Panc1 (cell line): ENCODE measurements at regions not wholly inside any gene's neighbourhood (a gene's known extent, or its start where the extent isn't known, plus 50 kb on each side); places are given as distances from the start of the nearest gene placed in this dataset.

ENCODE experiments used
- CTCF ChIP-seq: fragments of 450-650 bp; IDR thresholded peaks from 2 replicates; pipeline ENCODE4 v1.5.1; 2017; ENCODE audit warnings: mild to moderate bottlenecking
- POLR2AphosphoS5 ChIP-seq: IDR thresholded peaks from 2 replicates; pipeline ENCODE4 v1.6.1; 2012; ENCODE audit warnings: mild to moderate bottlenecking, low read depth, low read length, moderate library complexity
- TCF7L2 ChIP-seq: IDR thresholded peaks from 2 replicates; pipeline ENCODE4 v1.6.1; 2011; ENCODE audit warnings: mild to moderate bottlenecking, low read depth, low read length, inconsistent platforms

GRCh38 chr12:84435682-84436081 lies 476.9 kb downstream of the SLC6A15 start:
- TF ChIP-seq CTCF (no peak), TCF7L2 (no peak), POLR2AphosphoS5 (no peak)
